ENCODE measurements at regions not wholly inside any gene's neighbourhood (a gene's known extent, or its start where the extent isn't known, plus 50 kb on each side); places are given as distances from the start of the nearest gene placed in this dataset.
A peak's percentile ranks its signal among the peaks of the same experiment; 100 is the strongest.
"Not testable (repeated sequence)": the region's sequence is repeated elsewhere in the genome, so short reads cannot be mapped to it uniquely, and the experiment has no call there.

DNA sequence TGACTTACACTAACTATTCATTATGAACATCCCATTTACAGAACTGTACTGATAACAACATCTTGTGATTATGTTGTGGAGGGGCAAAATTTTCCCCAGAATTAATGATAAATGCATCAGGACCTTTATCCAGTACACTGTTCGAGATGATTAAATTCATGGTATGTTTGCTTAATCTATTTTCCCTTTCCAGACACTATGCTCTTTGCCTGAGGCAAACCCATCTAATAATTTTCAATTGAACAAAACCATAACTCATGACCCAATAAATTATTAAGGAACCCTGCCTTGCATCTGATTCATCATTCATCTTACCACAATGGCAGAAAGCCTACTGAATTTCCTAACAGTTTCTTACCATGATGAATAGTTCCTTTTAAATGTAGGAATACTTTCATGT lies 385.0 kb downstream of the DSEL start:
- FAIRE-seq = no peak

- FAIRE-seq = not testable (repeated sequence)
These were observed 389.8 kb downstream of the DSEL start for GRCh38 chr18:67126751-67127150.

- no peak for FAIRE-seq
These were observed 392.6 kb downstream of the DSEL start for GRCh38 chr18:67123901-67124300.

DNA sequence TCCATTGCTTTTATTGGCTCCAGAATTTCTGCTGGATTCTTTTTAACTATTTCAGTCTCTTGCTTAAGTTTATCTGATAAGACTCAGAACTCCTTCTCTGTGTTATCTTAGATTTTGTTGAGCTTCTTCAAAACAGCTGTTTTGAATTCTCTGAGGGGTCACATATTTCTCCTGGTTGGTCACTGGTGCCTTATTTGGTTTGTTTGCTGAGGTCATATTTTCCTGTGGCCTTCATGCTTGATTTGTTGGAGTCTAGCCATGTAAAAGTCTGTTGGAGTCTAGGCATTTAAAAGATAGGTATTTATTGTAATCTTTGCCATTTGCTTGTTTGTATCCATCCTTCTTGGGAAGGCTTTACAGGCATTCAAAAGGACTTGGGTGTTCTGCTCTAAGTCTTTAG lies 398.7 kb downstream of the DSEL start:
- no peak for FAIRE-seq

- no peak for FAIRE-seq
These were observed 407.0 kb downstream of the DSEL start for GRCh38 chr18:67109535-67109934.

DNA sequence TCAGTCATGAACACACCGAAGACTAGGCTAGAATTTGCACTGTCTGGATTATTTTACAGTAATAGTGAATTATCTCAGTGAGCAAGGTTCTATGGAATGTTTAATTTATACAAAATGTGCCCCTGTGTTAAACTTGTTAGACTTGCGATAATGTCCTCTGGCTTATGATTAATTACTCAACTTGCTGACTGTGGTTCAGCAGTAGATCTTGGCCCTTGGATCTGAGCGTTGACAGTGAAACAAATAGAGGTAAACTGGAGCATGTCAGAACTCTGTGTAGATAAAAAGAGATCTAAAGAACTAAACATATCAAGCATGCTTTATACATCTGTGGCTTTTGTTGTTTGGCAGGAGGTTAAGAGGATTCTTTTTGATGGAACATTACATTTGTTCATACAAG lies 407.6 kb downstream of the DSEL start:
- FAIRE-seq = no peak

DNA sequence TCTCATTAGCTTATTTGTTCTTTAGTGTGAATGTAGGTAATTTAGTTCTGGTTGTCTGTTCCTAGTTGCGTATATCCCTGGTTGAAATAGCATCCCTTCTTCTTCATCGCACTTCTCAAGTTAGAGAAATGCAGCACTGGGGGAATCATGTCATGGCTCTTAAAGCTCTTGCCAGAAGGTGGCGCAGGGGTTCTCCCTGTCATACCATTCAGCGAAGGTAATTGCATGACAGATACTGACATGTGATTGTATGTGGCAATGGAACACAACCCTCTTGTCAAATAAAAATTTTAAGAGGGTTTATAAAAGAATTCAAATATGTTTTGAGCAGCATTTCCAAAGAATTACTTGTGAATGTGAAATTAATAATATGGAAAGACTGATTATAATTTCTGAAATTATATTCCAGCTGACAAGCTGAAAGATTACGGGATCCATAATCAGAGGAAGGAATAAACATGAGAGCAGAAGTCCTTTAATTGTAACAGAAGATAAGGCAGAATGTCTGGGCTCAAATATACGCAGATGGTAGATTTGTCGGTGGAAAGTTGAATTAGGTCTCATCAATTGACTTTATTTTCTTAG lies 411.7 kb downstream of the DSEL start:
- FAIRE-seq = peak; percentile 88

- FAIRE-seq = no peak
These were observed 422.4 kb downstream of the DSEL start for GRCh38 chr18:67094123-67094522.

DNA sequence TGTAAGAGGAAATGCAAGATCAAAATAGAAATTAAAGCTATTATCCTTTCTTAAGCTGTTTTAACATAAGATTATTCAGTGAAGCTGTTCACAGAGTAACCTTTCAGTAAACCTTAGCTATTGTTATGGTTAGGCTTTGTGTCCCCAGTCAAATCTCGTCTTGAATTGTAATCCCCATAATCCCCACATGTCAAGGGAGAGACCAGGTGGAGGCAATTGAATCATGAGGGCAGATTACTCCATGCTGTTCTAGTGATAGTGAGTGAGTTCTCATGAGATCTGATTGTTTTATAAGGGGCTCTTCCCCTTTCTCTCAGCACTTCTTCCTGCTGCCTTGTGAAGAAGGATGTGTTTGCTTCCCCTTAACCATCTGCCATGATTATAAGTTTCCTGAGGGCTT lies 424.4 kb downstream of the DSEL start:
- no peak for FAIRE-seq

- FAIRE-seq = no peak
These were observed 434.9 kb downstream of the DSEL start for GRCh38 chr18:67081482-67082211.

DNA sequence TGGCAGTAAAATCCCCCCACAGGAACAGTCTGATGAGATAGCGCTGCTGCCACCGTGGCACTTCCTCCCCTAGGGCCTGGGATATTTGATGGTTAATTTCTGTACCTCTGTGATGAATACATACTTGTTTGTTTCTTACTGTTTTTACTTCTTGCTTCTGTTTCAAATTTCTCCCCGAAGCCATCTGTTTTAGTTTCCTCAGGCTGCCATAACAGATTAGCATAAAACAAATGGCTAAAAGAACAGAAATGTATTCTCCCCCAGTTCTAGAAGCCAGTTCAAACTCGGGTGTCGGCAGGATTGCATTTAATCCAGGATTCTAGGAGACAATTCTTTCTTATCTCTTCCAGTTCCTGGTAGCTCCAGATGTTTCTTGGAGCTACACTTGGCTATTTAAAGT lies 435.9 kb downstream of the DSEL start:
- FAIRE-seq = no peak

DNA sequence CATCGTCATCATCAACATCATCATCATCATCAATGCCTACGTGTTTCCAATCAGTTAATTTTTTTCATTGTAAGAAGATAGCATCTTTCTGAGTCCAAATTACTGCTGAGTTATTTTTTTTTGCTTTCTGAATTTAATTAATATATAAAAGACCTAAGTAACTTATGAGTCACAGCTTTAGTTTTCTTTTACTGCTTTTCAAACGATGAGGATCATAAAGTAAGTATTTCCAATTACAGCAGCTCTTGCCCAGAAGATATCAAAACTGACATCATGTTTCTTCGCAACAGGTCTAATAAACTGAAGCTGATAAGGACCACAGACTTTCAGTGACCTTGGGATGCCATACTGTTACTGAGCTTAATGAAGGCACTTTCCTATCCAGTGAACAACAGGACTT lies 442.2 kb downstream of the DSEL start:
- FAIRE-seq = no peak

DNA sequence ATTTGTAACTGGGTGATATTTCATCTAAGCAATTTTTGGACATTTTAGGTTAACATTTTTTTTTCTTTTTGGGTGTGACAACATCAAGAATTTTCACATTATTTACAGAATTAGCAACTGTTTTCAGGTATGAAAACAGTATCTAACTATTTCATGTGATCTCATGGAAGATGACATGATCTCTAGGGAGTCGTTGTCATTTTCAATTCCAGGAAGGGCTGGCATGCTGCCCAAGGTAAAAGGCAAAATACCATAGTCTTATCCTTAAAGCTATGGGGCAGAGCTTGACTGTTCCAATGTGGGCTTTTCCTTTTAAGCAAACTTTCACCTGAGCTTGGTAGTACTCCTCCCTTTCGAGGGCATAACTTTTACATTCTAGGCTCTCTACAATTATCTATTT lies 443.7 kb downstream of the DSEL start:
- FAIRE-seq = no peak

DNA sequence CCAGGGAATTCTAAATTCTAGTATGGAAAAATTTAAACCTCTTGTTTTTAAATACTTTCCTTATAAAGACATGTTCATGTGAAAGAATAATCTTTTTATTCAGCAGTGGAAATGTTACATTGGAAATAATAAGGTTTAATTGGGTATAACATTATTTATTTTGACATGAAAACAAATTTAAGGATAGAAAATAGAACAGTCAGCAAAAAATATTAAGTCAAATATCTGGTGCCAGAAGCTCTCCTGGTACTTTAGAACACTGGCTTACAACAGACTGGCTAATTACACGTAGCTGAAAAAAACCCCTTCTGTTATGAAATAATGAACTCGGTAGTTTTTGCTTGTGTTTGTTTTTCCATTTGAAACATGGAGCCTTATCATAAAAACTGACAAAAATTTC lies 447.9 kb downstream of the DSEL start:
- peak; percentile 56 for FAIRE-seq

- FAIRE-seq = no peak
These were observed 443.4 kb upstream of the CDH19 start for GRCh38 chr18:67047334-67047733.

GRCh38 chr18:67043276-67043675 lies 439.4 kb upstream of the CDH19 start:
- FAIRE-seq = no peak

GRCh38 chr18:67041334-67041733 lies 437.4 kb upstream of the CDH19 start:
- FAIRE-seq = no peak

DNA sequence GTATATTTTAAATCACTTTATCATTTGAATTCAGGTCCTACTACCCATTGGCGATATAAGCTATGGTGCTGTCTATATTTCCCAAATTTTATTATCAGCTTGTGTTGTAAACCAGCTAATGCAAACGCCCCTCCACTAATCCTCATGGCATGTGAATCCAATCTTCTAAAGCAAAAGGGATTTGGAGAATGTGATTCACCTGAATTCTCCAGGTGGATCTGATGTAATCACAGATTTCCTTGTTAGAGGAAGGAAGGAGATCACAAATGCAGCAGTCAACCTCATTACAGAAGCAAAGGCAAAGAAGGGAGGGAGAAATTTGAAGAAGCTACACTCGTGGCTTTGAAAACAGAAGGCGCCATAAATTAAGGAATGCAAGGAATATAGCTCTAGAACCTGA lies 431.1 kb upstream of the CDH19 start:
- FAIRE-seq = no peak

GRCh38 chr18:67023059-67023458 lies 419.2 kb upstream of the CDH19 start:
- no peak for FAIRE-seq

GRCh38 chr18:67010919-67011318 lies 407.0 kb upstream of the CDH19 start:
- FAIRE-seq = no peak

GRCh38 chr18:67007999-67008398 lies 404.1 kb upstream of the CDH19 start:
- no peak for FAIRE-seq

- no peak for FAIRE-seq
These were observed 403.2 kb upstream of the CDH19 start for GRCh38 chr18:67007085-67007484.

DNA sequence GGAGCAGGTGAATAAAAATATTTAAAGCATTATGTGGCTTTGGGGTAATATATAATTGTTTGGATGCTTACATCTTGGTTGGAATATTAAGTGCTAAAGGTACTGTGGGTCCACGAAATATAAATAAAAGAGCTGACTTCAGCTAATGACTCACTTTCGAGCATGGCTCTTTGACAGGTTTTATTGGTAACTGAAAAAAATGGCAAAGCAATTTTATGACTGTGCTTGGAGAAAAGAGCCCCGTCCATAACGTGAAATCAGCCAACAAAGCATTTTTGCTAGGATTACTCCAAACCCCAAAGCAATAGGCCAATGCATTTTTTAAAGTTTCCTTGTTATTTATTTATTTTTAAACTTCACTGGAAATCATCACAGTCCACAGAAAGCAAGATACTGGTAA lies 397.2 kb upstream of the CDH19 start:
- FAIRE-seq = no peak

GRCh38 chr18:66999003-66999402 lies 395.1 kb upstream of the CDH19 start:
- no peak for FAIRE-seq

GRCh38 chr18:66995270-66995669 lies 391.4 kb upstream of the CDH19 start:
- no peak for FAIRE-seq
